ENCODE measurements at regions not wholly inside any gene's neighbourhood (a gene's known extent, or its start where the extent isn't known, plus 50 kb on each side); places are given as distances from the start of the nearest gene placed in this dataset.

- no peak for TF ChIP-seq POLR2A (IDR thresholded peaks at IDR 0.05)
- no peak for TF ChIP-seq CTCF (IDR thresholded peaks at IDR 0.05)
These were observed 50.8 kb upstream of the EGFR start for GRCh38 chr7:54968018-54968417.
